Keratinocyte (primary cell): ENCODE measurements at regions not wholly inside any gene's neighbourhood (a gene's known extent, or its start where the extent isn't known, plus 50 kb on each side); places are given as distances from the start of the nearest gene placed in this dataset.

ENCODE experiments used
- CTCF ChIP-seq, 3 experiments: IDR thresholded peaks in 1 of 3; conservative IDR thresholded peaks in 1 of 3; optimal IDR thresholded peaks in 1 of 3; 2 replicates in 2 of 3; 3 replicates in 1 of 3; pipeline versions ENCODE3 to v1.5.1; 2011; ENCODE audit warnings: low read length in 3 of 3, mild to moderate bottlenecking in 3 of 3, moderate library complexity in 2 of 3, control low read depth in 1 of 3, inconsistent platforms in 1 of 3; ENCODE audit not compliant: insufficient read depth in 2 of 3; ENCODE audit errors: extremely low read depth in 1 of 3
- EZH2 ChIP-seq: IDR thresholded peaks from one replicate; pipeline ENCODE4 v1.6.1; 2012; ENCODE audit warnings: inconsistent platforms, mild to moderate bottlenecking, low read length, moderate library complexity

GRCh38 chr2:143942486-143942885 lies 577.4 kb downstream of the ZEB2 start:
- TF ChIP-seq CTCF (optimal IDR thresholded peaks at IDR 0.05 in 1 of 3, IDR thresholded peaks at IDR 0.05 in 1 of 3, conservative IDR thresholded peaks at IDR 0.05 in 1 of 3; ENCODE audit: extremely low read depth in 1 of 3, insufficient read depth in 2 of 3, low read length in 3 of 3) (no peak), EZH2 (no peak)
